Tibial artery (tissue), 4 donors: ENCODE measurements at regions not wholly inside any gene's neighbourhood (a gene's known extent, or its start where the extent isn't known, plus 50 kb on each side); places are given as distances from the start of the nearest gene placed in this dataset.
"Not testable (repeated sequence)": the region's sequence is repeated elsewhere in the genome, so short reads cannot be mapped to it uniquely, and the experiment has no call there.

ENCODE experiments used
- DNase-seq, 2 donors: peaks; one replicate each; pipeline ENCODE4 v3.0.0-alpha.2; 2019
- H3K27ac ChIP-seq, 2 donors: fragments of 200-600 bp; sonication (generic) in 1 of 2; 1 replicate in 1 of 2; 2 replicates in 1 of 2; pipeline ENCODE4 v1.5.1; 2018 to 2019; ENCODE audit warnings: mild to moderate bottlenecking in 1 of 2
- H3K27me3 ChIP-seq, 2 donors: fragments of 200-600 bp; sonication (generic) in 1 of 2; one replicate each; pipeline versions ENCODE4 v1.5.1 to v1.6.0; 2016 to 2019
- H3K36me3 ChIP-seq, 3 donors: fragments of 200-600 bp; sonication (generic) in 2 of 3; one replicate each; pipeline ENCODE4 v1.5.1; 2016 to 2019; ENCODE audit warnings: mild to moderate bottlenecking in 2 of 3
- H3K4me1 ChIP-seq, 4 donors: fragments of 200-600 bp; sonication (generic) in 2 of 4; 1 replicate in 3 of 4; 2 replicates in 1 of 4; pipeline ENCODE4 v1.5.1; 2016 to 2019
- H3K4me3 ChIP-seq, 2 donors: fragments of 200-600 bp; sonication (generic) in 1 of 2; 1 replicate in 1 of 2; 2 replicates in 1 of 2; pipeline ENCODE4 v1.5.1; 2018 to 2019; ENCODE audit warnings: mild to moderate bottlenecking in 2 of 2
- H3K9me3 ChIP-seq, 3 donors: fragments of 200-600 bp; sonication (generic) in 1 of 3; one replicate each; pipeline ENCODE4 v1.5.1; 2016 to 2019
- CTCF ChIP-seq, 2 experiments: fragments of 200-600 bp in 1 of 2; fragments of 450-650 bp in 1 of 2; IDR thresholded peaks; one replicate each; pipeline ENCODE4 v1.5.1; 2017 to 2019; ENCODE audit warnings: antibody characterized with exemption in 2 of 2, mild to moderate bottlenecking in 1 of 2, moderate library complexity in 1 of 2
- intact Hi-C: fragments of 100-400 bp; cut with DNase I; formaldehyde crosslinking; loops from one replicate; pipeline ENCODE4 v1.15.0; 2023; ENCODE audit warnings: low total_unique reads

- Histone ChIP-seq H3K27ac (no peak overlapping the region), H3K27me3 (no peaks in the 10 kb centered on the region), H3K36me3 (no peaks in the 10 kb centered on the region), H3K4me1 (no peaks in the 10 kb centered on the region), H3K4me3 (no peak overlapping the region), H3K9me3 (no peaks in the 10 kb centered on the region)
- no peak for TF ChIP-seq CTCF (IDR thresholded peaks at IDR 0.05)
- no peak for DNase-seq
- intact Hi-C loops, result no loop called here
These were observed 161.4 kb downstream of the VSIG4 start for GRCh38 chrX:65878456-65878855.

GRCh38 chrX:65877953-65878352, 161.9 kb downstream of the VSIG4 start:
- intact Hi-C loops, result no loop called here
- Histone ChIP-seq H3K4me3 (no peak overlapping the region), H3K4me1 (no peaks in the 10 kb centered on the region)

GRCh38 chrX:65875614-65876013, 164.3 kb downstream of the VSIG4 start:
- H3K9me3 ChIP-seq, DNase-seq, intact Hi-C loops, H3K4me1 ChIP-seq, H3K27ac ChIP-seq, H3K27me3 ChIP-seq, H3K4me3 ChIP-seq, H3K36me3 ChIP-seq: not testable (repeated sequence)

More at GRCh38 chrX:65877953-65878352, 161.9 kb downstream of the VSIG4 start:
- no peak overlapping the region for H3K27ac ChIP-seq
- no peaks in the 10 kb centered on the region for H3K9me3 ChIP-seq
- no peak for TF ChIP-seq CTCF (IDR thresholded peaks at IDR 0.05)
- no peaks in the 10 kb centered on the region for H3K27me3 ChIP-seq
- DNase-seq, result no peak
- no peaks in the 10 kb centered on the region for H3K36me3 ChIP-seq

- H3K27ac ChIP-seq, result no peak overlapping the region
- H3K9me3 ChIP-seq, result no peaks in the 10 kb centered on the region
- intact Hi-C loops, result no loop called here
- DNase-seq, result no peak
- H3K36me3 ChIP-seq, result no peaks in the 10 kb centered on the region
- no peaks in the 10 kb centered on the region for H3K4me1 ChIP-seq
- no peak overlapping the region for H3K4me3 ChIP-seq
- no peak for TF ChIP-seq CTCF (IDR thresholded peaks at IDR 0.05)
- H3K27me3 ChIP-seq, result no peaks in the 10 kb centered on the region
These were observed 165.1 kb downstream of the VSIG4 start for GRCh38 chrX:65874765-65875164.

GRCh38 chrX:65874110-65874509, 165.8 kb downstream of the VSIG4 start:
- TF ChIP-seq CTCF (IDR thresholded peaks at IDR 0.05), result no peak
- H3K27ac ChIP-seq, result no peak overlapping the region
- intact Hi-C loops, result no loop called here
- no peak overlapping the region for H3K4me3 ChIP-seq
- DNase-seq, result no peak
- no peaks in the 10 kb centered on the region for H3K36me3 ChIP-seq
- no peaks in the 10 kb centered on the region for H3K4me1 ChIP-seq
- H3K9me3 ChIP-seq, result no peaks in the 10 kb centered on the region
- no peaks in the 10 kb centered on the region for H3K27me3 ChIP-seq

- intact Hi-C loops, result no loop called here
- H3K27ac ChIP-seq, result no peak overlapping the region
- no peak for TF ChIP-seq CTCF (IDR thresholded peaks at IDR 0.05)
- H3K4me1 ChIP-seq, result no peaks in the 10 kb centered on the region
- H3K9me3 ChIP-seq, result no peaks in the 10 kb centered on the region
- H3K4me3 ChIP-seq, result no peak overlapping the region
- no peaks in the 10 kb centered on the region for H3K36me3 ChIP-seq
- H3K27me3 ChIP-seq, result no peaks in the 10 kb centered on the region
- no peak for DNase-seq
These were observed 166.5 kb downstream of the VSIG4 start for GRCh38 chrX:65873385-65873784.
